ENCODE measurements at regions not wholly inside any gene's neighbourhood (a gene's known extent, or its start where the extent isn't known, plus 50 kb on each side); places are given as distances from the start of the nearest gene placed in this dataset.
"Not testable (repeated sequence)": the region's sequence is repeated elsewhere in the genome, so short reads cannot be mapped to it uniquely, and the experiment has no call there.

DNA sequence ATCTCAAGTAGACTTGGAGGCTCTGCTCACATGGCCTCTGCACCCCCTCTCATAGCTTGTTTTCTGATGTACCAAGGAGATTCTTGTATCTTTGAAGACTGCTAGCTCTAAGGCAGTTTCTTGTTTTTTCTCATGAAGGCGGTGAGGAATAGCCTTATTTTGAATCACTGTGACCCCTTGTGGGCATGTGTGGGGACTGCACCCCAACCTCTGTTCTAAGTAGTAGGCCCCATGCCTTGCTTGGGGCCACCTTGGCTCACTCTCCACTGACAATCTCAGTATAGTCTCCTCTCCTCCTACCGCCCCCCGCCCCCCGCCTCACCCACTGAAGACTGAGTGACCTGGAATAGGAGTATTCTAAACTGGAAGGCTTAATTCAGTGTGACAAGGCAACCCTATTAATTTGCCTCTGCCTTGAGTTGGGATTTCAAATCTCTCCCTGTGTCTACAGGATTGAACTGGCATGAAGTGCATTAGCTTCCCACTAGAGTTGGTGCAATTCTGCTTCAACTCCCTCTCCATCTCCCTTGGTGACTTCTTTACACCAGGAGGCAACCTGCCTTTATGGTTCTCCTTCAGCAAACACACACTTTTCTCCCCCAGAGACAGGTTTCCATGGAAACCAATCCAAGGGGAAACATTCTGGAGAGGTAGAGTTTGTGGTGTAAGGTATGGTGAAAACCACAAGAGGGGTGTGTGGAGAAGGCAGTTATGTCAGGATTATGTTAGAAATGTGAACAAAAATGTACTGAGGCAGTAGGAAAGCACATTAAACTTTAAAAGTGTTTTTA is 75.4 kb upstream of the ECI2 start:
- Mint-ChIP-seq H3K4me1 (ENCODE audit: low read depth) (peaks cover 12% of the 10 kb centered on the region), H3K27me3 (ENCODE audit: low read depth) (peaks cover 6% of the 10 kb centered on the region), H3K36me3 (ENCODE audit: low read depth) (no peaks in the 10 kb centered on the region), H3K27ac (no peak overlapping the region), H3K4me3 (no peak overlapping the region), H3K9me3 (ENCODE audit: insufficient read depth) (peaks cover 4% of the 10 kb centered on the region)
- DNase-seq (peak; percentile 68), ATAC-seq (peak; percentile 81)
- ChIA-PET CTCF (interaction anchor here (0.6 to 1.7 kb wide), 16 partner anchors 13 to 468 kb away, joined by 3 to 7 read pairs (median 4); partner anchors contain the start of gene FAM50B), POLR2A (interaction anchor here (0.6 kb wide), 1 partner anchor 49 kb away, joined by 3 read pairs; no protein-coding TSS in a partner anchor)

DNA sequence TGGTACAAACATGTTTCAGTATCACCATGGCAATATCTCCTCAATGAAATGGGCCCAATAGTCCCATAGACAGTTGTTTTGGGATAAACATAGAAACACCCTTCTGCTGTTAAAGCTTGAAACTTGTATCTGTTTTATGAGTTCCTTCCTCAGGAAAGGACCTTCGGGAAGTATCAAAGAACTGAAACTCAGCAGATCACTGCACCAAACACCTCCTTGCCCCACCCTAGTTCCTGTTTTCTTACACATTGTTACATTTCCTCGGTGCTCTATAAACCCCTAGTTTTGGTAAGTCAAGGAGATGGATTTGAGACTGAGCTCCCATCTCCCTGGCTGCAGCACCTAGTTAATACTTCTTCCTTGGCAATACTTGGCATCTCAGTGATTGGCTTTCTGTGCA is 73.8 kb upstream of the ECI2 start:
- Mint-ChIP-seq H3K27me3 (ENCODE audit: low read depth) (peaks cover 2% of the 10 kb centered on the region), H3K4me1 (ENCODE audit: low read depth) (peaks cover 12% of the 10 kb centered on the region), H3K9me3 (ENCODE audit: insufficient read depth) (peaks cover 8% of the 10 kb centered on the region), H3K4me3 (no peak overlapping the region), H3K27ac (no peak overlapping the region), H3K36me3 (ENCODE audit: low read depth) (peaks cover 2% of the 10 kb centered on the region)
- CTCF ChIA-PET = interaction anchor here (1.0 to 1.7 kb wide), 2 partner anchors 53 to 150 kb away, joined by 4 to 5 read pairs; no protein-coding TSS in a partner anchor
- POLR2A ChIA-PET = no interaction called here
- ATAC-seq = no peak
- no peak for DNase-seq

DNA sequence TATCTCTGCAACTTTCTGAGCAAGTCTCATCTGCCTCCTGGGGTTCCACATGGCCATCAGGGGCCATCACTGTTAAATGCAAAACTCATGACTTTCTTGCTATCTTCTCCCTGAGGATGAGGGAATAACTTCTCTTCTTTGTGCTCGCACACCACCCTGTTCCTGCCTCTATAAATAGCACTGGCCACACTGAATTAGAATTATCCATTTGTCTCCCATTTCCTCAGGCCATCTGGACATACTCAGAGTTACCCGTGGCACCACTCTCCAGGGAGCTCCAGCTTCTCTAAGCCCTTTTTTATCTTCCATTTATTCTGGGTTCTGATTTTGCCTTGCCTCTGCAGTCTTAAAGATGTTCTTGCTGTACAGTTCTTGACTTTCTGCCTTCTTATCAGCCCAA is 72.8 kb upstream of the ECI2 start:
- ATAC-seq (no peak), DNase-seq (no peak)
- H3K9me3 Mint-ChIP-seq (ENCODE audit: insufficient read depth) = peaks cover 11% of the 10 kb centered on the region
- ChIA-PET CTCF (no interaction called here), POLR2A (no interaction called here)
- H3K27ac Mint-ChIP-seq = no peak overlapping the region
- H3K4me3 Mint-ChIP-seq = no peak overlapping the region
- H3K4me1 Mint-ChIP-seq (ENCODE audit: low read depth) = peaks cover 12% of the 10 kb centered on the region
- H3K36me3 Mint-ChIP-seq (ENCODE audit: low read depth) = peaks cover 2% of the 10 kb centered on the region
- peaks cover 2% of the 10 kb centered on the region for H3K27me3 Mint-ChIP-seq (ENCODE audit: low read depth)

DNA sequence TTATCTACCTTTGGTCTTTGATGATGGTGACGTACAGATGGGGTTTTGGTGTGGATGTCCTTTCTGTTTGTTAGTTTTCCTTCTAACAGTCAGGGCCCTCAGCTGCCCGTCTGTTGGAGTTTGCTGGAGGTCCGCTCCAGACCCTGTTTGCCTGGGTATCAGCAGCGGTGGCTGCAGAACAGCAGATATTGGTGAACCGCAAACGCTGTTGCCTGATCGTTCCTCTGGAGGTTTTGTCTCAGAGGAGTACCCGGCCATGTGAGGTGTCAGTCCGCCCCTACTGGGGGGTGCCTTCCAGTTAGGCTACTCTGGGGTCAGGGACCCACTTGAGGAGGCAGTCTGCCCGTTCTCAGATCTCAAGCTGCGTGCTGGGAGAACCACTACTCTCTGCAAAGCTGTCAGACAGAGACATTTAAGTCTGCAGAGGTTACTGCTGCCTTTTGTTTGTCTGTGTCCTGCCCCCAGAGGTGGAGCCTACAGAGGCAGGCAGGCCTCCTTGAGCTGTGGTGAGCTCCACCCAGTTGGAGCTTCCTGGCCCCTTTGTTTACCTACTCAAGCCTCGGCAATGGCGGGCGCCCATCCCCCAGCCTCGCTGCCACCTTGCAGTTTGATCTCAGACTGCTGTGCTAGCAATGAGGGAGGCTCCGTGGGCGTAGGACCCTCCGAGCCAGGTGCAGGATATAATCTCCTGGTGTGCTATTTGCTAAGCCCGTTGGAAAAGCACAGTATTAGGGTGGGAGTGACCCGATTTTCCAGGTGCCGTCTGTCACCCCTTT is 68.5 kb upstream of the ECI2 start:
- DNase-seq; POLR2A ChIA-PET; H3K36me3 Mint-ChIP-seq (ENCODE audit: low read depth); ATAC-seq; H3K27me3 Mint-ChIP-seq (ENCODE audit: low read depth); H3K4me1 Mint-ChIP-seq (ENCODE audit: low read depth); H3K4me3 Mint-ChIP-seq; H3K27ac Mint-ChIP-seq; H3K9me3 Mint-ChIP-seq (ENCODE audit: insufficient read depth): not testable (repeated sequence)
- CTCF ChIA-PET = interaction anchor here (1.0 kb wide), 1 partner anchor 461 kb away, joined by 3 read pairs; no protein-coding TSS in a partner anchor

DNA sequence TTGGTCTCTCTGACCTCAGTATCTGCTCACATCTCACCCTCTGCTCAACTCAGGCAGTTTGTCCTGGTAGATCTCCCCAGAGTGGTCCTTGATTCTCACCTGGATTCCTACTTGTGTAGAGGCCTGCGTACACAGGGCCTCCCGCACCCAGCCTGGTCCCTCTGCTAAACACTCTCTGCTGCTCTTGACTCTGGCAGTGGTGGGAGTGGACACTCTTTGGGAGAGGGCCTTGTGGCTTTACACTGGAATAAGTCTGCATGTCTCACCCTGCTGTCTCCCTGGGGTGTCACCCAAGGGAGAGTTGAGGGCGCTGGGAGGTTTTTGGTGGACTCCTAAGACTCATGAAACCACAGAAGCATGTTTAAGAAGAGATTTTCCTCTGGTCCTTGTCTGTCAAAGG is 57.3 kb upstream of the ECI2 start:
- DNase-seq = no peak
- Mint-ChIP-seq H3K27me3 (ENCODE audit: low read depth) (peaks cover 3% of the 10 kb centered on the region), H3K4me3 (no peak overlapping the region), H3K4me1 (ENCODE audit: low read depth) (no peaks in the 10 kb centered on the region), H3K27ac (no peak overlapping the region), H3K36me3 (ENCODE audit: low read depth) (no peaks in the 10 kb centered on the region), H3K9me3 (ENCODE audit: insufficient read depth) (no peaks in the 10 kb centered on the region)
- no peak for ATAC-seq
- POLR2A ChIA-PET = no interaction called here
- CTCF ChIA-PET = no interaction called here

DNA sequence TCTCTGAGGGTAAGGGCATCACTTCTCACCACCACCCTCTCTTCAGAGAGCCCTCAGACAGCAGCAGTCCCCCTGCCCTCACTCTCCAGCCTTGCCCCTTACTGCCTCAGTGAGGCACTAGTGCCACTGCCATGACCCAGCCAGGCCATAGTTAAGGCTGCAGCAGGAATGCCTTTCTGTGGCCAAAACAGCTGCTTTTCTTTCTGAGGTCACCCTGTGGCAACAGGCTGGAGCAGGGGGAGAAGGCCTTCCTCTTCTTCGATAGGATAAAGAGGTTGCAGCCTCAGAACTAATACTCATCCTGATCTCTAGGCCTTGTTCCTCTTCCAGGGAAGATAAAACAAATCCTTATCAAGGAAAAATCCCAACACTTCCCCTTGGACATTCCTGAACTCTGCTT is 56.8 kb upstream of the ECI2 start:
- ChIA-PET CTCF (no interaction called here), POLR2A (no interaction called here)
- H3K4me3 Mint-ChIP-seq = no peak overlapping the region
- no peaks in the 10 kb centered on the region for H3K9me3 Mint-ChIP-seq (ENCODE audit: insufficient read depth)
- no peak for DNase-seq
- H3K36me3 Mint-ChIP-seq (ENCODE audit: low read depth) = no peaks in the 10 kb centered on the region
- no peak overlapping the region for H3K27ac Mint-ChIP-seq
- no peaks in the 10 kb centered on the region for H3K4me1 Mint-ChIP-seq (ENCODE audit: low read depth)
- ATAC-seq = no peak
- H3K27me3 Mint-ChIP-seq (ENCODE audit: low read depth) = no peaks in the 10 kb centered on the region

DNA sequence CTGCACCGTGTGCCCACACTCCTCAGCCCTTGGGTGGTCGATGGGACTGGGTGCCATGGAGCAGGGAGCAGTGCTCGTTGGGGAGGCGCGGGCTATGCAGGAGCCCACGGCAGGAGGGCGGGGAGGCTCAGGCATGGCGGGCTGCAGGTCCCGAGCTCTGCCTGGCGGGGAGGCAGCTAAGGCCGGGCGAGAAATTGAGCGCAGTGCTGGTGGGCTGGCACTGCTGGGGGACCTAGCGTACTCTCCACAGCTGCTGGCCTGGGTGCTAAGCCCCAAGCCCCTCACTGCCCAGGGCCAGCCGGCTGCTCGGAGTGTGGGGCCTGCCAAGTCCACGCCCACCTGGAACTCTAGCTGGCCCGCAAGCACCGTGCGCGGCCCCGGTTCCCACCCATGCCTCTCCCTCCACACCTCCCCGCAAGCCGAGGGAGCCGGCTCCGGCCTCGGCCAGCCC is 55.9 kb upstream of the ECI2 start:
- no peak for ATAC-seq
- POLR2A ChIA-PET = no interaction called here
- H3K9me3 Mint-ChIP-seq (ENCODE audit: insufficient read depth) = no peaks in the 10 kb centered on the region

DNA sequence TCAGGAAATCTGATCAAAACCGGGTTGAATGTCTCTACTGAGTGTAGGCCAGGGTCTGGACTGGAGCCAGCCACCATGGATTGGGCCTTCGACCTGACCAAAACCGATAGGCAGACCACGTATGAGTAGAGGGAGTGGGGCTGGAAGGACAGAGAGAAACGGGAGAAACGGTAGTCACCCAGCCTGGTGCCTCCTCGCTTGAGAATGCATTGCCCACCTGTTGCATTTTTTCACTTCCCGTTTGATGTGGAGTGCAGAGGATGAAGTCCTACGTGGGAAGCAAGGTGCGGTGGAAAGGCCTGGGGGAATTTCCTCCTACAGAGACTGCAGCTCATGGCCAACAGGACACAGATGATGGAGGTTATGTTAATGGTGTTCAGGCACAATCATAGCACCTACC is 53.9 kb upstream of the ECI2 start:
- CTCF ChIA-PET = no interaction called here
- no peak for ATAC-seq
- POLR2A ChIA-PET = no interaction called here
- H3K4me3 Mint-ChIP-seq = no peak overlapping the region
- H3K4me1 Mint-ChIP-seq (ENCODE audit: low read depth) = no peaks in the 10 kb centered on the region
- no peaks in the 10 kb centered on the region for H3K9me3 Mint-ChIP-seq (ENCODE audit: insufficient read depth)
- DNase-seq = no peak
- H3K27ac Mint-ChIP-seq = no peak overlapping the region
- H3K36me3 Mint-ChIP-seq (ENCODE audit: low read depth) = no peaks in the 10 kb centered on the region
- peaks cover 5% of the 10 kb centered on the region for H3K27me3 Mint-ChIP-seq (ENCODE audit: low read depth)

More for the DNA sequence above, 55.9 kb upstream of the ECI2 start:
- no peak for DNase-seq
- Mint-ChIP-seq H3K27me3 (ENCODE audit: low read depth) (no peaks in the 10 kb centered on the region), H3K4me3 (no peak overlapping the region), H3K36me3 (ENCODE audit: low read depth) (no peaks in the 10 kb centered on the region), H3K27ac (no peak overlapping the region), H3K4me1 (ENCODE audit: low read depth) (no peaks in the 10 kb centered on the region)
- CTCF ChIA-PET = no interaction called here

DNA sequence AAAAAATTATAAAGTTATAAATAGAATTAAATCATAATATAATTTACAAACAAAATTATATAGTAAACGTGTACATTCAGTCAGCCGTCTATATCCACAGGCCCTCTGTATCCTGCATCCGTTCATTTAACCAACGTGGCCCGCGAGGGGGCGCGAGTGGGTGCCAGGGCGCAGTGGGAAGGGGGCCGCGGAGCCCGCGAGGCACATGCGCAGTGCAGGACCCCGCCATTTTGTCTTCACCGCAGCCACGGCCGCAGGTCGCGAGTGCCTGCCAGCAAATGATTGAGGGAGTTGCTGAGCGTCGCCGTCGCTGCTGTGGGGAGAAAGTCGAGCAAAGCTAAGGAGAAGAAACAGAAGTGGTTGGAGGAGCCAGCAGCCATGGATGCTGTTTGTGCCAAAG is 53.4 kb upstream of the ECI2 start:
- DNase-seq (no peak), ATAC-seq (no peak)
- Mint-ChIP-seq H3K4me3 (no peak overlapping the region), H3K9me3 (ENCODE audit: insufficient read depth) (no peaks in the 10 kb centered on the region), H3K27ac (no peak overlapping the region), H3K4me1 (ENCODE audit: low read depth) (no peaks in the 10 kb centered on the region), H3K36me3 (ENCODE audit: low read depth) (no peaks in the 10 kb centered on the region), H3K27me3 (ENCODE audit: low read depth) (peaks cover 7% of the 10 kb centered on the region)
- CTCF ChIA-PET = no interaction called here
- POLR2A ChIA-PET = no interaction called here

DNA sequence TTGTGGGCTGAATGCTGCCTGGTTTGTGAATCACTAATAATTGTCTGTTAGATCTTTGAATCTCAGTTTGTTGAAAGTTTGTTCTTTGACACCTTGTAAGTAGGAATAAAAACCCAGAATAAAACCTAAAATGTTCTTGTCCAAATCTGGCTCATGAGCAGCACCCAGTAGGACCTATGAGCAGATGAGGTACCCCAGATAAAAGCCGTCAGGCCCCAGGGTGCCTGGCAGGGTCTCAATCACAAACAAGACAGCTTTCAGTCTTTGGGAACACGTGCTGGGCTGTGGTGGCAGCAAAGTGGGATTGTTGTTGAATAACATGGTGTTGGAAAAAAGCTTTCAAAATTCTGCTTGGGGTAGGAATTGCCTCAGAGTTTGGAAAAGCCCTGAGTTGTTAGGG is 52.1 kb upstream of the ECI2 start:
- CTCF ChIA-PET = interaction anchor here (0.7 kb wide), 1 partner anchor 32 kb away, joined by 3 read pairs; no protein-coding TSS in a partner anchor
- Mint-ChIP-seq H3K27ac (no peak overlapping the region), H3K4me1 (ENCODE audit: low read depth) (no peaks in the 10 kb centered on the region), H3K9me3 (ENCODE audit: insufficient read depth) (no peaks in the 10 kb centered on the region), H3K4me3 (no peak overlapping the region), H3K36me3 (ENCODE audit: low read depth) (no peaks in the 10 kb centered on the region), H3K27me3 (ENCODE audit: low read depth) (peaks cover 10% of the 10 kb centered on the region)
- DNase-seq (no peak), ATAC-seq (no peak)
- POLR2A ChIA-PET = no interaction called here

DNA sequence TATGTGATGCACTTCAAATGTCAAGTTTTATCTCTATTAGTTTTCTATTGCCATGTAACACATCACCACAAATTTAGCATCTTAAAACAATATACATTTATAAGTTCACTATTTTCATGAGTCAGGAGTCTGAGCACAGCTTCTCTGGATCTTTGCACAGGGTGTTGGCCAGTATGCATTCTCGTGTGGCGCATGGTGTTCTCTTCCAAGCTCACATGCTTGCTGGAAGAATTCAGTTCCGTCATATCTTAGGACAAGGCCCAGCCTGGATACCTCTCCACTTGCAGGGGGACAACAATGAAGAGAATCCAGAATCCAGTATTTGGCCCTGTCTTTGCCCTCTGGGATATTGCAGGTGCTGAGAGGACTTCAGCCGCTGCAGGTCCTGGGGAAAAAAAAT is 51.0 kb upstream of the ECI2 start:
- no peak for ATAC-seq
- DNase-seq = no peak
- no peaks in the 10 kb centered on the region for H3K36me3 Mint-ChIP-seq (ENCODE audit: low read depth)
- H3K27me3 Mint-ChIP-seq (ENCODE audit: low read depth) = peaks cover 17% of the 10 kb centered on the region
- no peaks in the 10 kb centered on the region for H3K9me3 Mint-ChIP-seq (ENCODE audit: insufficient read depth)
- H3K27ac Mint-ChIP-seq = no peak overlapping the region
- no peaks in the 10 kb centered on the region for H3K4me1 Mint-ChIP-seq (ENCODE audit: low read depth)
- H3K4me3 Mint-ChIP-seq = no peak overlapping the region
- ChIA-PET CTCF (no interaction called here), POLR2A (no interaction called here)

DNA sequence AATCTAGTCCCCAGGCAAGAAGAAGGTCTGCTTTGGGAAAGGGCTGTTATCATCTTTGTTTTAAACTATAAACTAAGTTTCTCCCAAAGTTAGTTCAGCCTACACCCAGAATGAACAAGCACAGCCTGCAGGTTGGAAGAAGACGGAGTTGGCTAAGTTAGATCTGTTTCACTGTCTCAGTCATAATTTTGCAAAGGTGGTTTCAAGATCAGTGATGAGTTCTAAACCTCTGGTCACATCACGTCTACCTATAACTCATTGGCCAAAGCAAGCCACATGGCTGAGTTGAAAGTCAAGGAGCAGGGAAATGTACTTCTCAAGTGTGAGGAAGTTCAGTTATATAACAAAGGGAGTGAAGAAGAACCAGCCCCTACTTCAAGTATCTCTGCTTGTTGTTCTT is 50.5 kb upstream of the ECI2 start:
- H3K4me3 Mint-ChIP-seq = no peak overlapping the region
- ATAC-seq (no peak), DNase-seq (no peak)
- POLR2A ChIA-PET = no interaction called here
- H3K9me3 Mint-ChIP-seq (ENCODE audit: insufficient read depth) = no peaks in the 10 kb centered on the region
- H3K4me1 Mint-ChIP-seq (ENCODE audit: low read depth) = no peaks in the 10 kb centered on the region
- peaks cover 18% of the 10 kb centered on the region for H3K27me3 Mint-ChIP-seq (ENCODE audit: low read depth)
- no peak overlapping the region for H3K27ac Mint-ChIP-seq
- H3K36me3 Mint-ChIP-seq (ENCODE audit: low read depth) = no peaks in the 10 kb centered on the region
- CTCF ChIA-PET = no interaction called here
